ENCODE measurements at regions not wholly inside any gene's neighbourhood (a gene's known extent, or its start where the extent isn't known, plus 50 kb on each side); places are given as distances from the start of the nearest gene placed in this dataset.
A peak's percentile ranks its signal among the peaks of the same experiment; 100 is the strongest.

DNA sequence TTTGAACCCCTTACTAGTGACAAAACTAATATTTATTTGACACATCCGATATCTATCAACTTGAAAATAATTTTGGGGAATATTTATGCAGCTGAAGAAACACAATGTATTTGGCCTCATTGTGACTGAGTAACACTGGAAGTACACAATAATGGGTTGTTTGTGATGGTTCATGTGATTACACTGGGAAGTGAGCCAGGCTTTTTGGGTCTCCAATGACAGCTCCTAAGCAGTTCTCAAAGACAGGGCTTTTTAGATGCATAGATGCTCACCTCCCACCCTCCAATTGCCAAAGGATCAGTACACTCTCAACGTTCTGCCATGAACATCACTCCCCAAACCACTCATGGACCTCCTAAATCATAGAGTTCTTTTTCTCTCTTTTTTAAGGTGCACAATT lies 170.0 kb downstream of the SLC24A2 start:
- intact Hi-C loops (cut with DNase I) = no loop called here
- no peaks in the 10 kb centered on the region for H3K9me3 ChIP-seq (replicated peaks in 1 of 3)
- TF ChIP-seq, protein P1, sequence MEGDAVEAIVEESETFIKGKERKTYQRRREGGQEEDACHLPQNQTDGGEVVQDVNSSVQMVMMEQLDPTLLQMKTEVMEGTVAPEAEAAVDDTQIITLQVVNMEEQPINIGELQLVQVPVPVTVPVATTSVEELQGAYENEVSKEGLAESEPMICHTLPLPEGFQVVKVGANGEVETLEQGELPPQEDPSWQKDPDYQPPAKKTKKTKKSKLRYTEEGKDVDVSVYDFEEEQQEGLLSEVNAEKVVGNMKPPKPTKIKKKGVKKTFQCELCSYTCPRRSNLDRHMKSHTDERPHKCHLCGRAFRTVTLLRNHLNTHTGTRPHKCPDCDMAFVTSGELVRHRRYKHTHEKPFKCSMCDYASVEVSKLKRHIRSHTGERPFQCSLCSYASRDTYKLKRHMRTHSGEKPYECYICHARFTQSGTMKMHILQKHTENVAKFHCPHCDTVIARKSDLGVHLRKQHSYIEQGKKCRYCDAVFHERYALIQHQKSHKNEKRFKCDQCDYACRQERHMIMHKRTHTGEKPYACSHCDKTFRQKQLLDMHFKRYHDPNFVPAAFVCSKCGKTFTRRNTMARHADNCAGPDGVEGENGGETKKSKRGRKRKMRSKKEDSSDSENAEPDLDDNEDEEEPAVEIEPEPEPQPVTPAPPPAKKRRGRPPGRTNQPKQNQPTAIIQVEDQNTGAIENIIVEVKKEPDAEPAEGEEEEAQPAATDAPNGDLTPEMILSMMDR (IDR thresholded peaks at IDR 0.05) = no peak
- TF ChIP-seq POLR2A (IDR thresholded peaks at IDR 0.05) = no peak
- H3K27me3 ChIP-seq = peaks cover 5% of the 10 kb centered on the region
- 36 to 71% (median 48%) methylated on average over 2 of the region's 2 CpGs for WGBS, 4 donors
- H3K36me3 ChIP-seq (replicated peaks in 1 of 2) = no peaks in the 10 kb centered on the region
- no peaks in the 10 kb centered on the region for H3K4me1 ChIP-seq (replicated peaks in 1 of 2)
- H3K27ac ChIP-seq = peak overlapping the region in 1 of 5 donors; percentile 45
- H3K4me3 ChIP-seq = no peak overlapping the region
- DNase-seq = no peak

DNA sequence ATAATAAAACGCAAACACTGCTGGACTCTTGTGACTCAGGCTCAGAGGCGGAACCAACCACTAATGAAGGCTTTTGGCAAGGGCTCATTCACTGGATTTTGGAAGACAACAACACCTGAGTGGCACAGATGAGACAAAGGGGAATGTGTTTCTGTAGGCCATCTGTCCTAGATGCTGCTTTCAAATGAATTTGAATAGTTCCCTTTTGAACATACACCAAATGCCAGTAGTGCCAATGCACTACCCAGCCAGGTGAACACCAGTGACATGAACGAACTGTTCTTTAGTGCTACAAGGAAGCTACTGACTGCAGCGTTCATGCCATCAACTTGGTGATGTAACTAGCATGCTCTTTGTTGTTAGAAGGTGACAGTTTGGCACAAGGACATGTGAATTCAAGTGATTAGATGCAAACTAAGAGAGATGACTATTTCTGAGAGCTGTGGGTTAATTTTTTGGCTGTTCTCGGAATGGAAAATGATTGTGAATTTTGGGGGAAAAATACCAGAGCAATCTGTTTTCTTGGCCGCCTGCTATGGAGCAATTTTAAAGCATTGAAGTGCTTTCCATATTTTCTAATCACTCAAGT lies 173.7 kb downstream of the SLC24A2 start:
- peaks cover 1% of the 10 kb centered on the region for H3K27me3 ChIP-seq
- H3K4me3 ChIP-seq = no peak overlapping the region
- intact Hi-C loops (cut with DNase I) = no loop called here
- H3K27ac ChIP-seq = no peak overlapping the region
- H3K4me1 ChIP-seq (replicated peaks in 1 of 2) = no peaks in the 10 kb centered on the region
- TF ChIP-seq POLR2A (IDR thresholded peaks at IDR 0.05) = no peak
- TF ChIP-seq, protein P1 (IDR thresholded peaks at IDR 0.05) = no peak
- 68 to 80% (median 74%) methylated on average over 6 of the region's 6 CpGs for WGBS, 4 donors
- H3K36me3 ChIP-seq (replicated peaks in 1 of 2) = no peaks in the 10 kb centered on the region
- H3K9me3 ChIP-seq (replicated peaks in 1 of 3) = no peaks in the 10 kb centered on the region
- DNase-seq = no peak

DNA sequence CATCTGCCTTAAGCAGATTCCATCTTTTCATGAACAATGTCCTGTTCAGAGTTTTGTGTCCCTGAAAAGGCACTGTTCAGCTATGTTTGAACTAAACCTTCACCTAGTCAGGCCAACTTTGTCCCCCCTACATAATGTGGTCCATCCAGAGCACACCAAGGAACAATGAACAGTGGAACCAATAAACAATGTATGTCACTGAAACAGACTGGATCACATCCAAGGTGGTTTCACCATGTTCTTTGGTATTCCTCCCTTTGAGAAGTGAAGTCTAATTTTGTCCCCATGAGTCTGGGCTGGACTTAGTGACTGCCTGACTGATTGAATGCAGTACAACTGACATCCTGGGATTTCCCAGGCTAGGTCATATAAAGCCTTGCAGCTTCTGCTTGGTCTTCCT lies 174.5 kb downstream of the SLC24A2 start:
- no peak for DNase-seq
- H3K4me1 ChIP-seq (replicated peaks in 1 of 2) = no peaks in the 10 kb centered on the region
- no peaks in the 10 kb centered on the region for H3K9me3 ChIP-seq (replicated peaks in 1 of 3)
- H3K27me3 ChIP-seq = no peaks in the 10 kb centered on the region
- intact Hi-C loops (cut with DNase I) = no loop called here
- no peak overlapping the region for H3K27ac ChIP-seq
- H3K36me3 ChIP-seq (replicated peaks in 1 of 2) = no peaks in the 10 kb centered on the region
- TF ChIP-seq POLR2A (IDR thresholded peaks at IDR 0.05) = no peak
- TF ChIP-seq, protein P1 (IDR thresholded peaks at IDR 0.05) = no peak
- H3K4me3 ChIP-seq = no peak overlapping the region

DNA sequence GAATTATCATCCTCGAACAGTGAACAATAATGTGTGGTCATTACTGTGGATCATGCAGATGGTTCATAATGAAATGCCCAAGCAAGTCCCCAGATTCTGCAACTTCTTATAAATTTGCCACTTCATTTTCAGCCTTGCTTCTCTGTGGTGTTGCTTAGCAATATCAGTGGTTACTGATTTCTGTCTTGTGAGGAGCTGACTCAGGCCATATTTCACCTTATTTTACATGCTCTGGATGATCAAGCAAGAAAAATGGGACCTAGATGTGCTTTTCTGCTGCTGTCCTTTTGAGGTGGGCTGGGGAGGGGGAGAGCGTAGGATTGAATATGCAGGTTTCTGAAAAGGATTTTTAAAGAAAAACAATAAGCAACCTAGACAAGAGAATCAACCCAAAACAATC lies 188.3 kb downstream of the SLC24A2 start:
- Histone ChIP-seq H3K27me3 (no peaks in the 10 kb centered on the region), H3K27ac (no peak overlapping the region), H3K4me1 (replicated peaks in 1 of 2) (no peaks in the 10 kb centered on the region), H3K36me3 (replicated peaks in 1 of 2) (no peaks in the 10 kb centered on the region), H3K4me3 (no peak overlapping the region), H3K9me3 (replicated peaks in 1 of 3) (no peaks in the 10 kb centered on the region)
- intact Hi-C loops (cut with DNase I) = no loop called here
- TF ChIP-seq, protein P1 (IDR thresholded peaks at IDR 0.05) = no peak
- DNase-seq = no peak
- 77 to 86% (median 82%) methylated on average over 2 of the region's 2 CpGs for WGBS, 4 donors
